ENCODE measurements at regions not wholly inside any gene's neighbourhood (a gene's known extent, or its start where the extent isn't known, plus 50 kb on each side); places are given as distances from the start of the nearest gene placed in this dataset.
"Not testable (repeated sequence)": the region's sequence is repeated elsewhere in the genome, so short reads cannot be mapped to it uniquely, and the experiment has no call there.

DNA sequence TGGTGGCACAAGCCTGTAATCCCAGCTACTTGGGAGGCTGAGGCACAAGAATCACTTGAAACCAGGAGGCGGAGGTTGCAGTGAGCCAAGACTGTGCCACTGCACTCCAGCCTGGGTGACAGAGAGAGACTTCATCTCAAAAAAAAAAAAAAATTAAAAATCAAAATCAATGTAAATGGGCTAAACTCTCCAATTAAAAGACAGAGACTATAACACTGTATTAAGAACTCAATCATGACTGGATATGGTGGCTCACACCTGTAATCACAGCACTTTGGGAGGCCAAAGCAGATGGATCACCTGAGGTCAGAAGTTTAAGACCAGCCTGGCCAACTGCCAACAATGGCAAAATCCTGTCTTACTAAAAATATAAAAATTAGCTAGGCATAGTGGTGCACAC lies 68.4 kb upstream of the HMGXB4 start:
- not testable (repeated sequence) for TF ChIP-seq EZH2 (IDR thresholded peaks at IDR 0.05; ENCODE audit: borderline replicate concordance, low read depth, low read length, severe bottlenecking); CTCF (IDR thresholded peaks at IDR 0.05; ENCODE audit: extremely low read depth in 1 of 2, insufficient read depth in 1 of 2, low read depth in 1 of 2, low read length in 2 of 2); POLR2A (IDR thresholded peaks at IDR 0.05; ENCODE audit: low read depth, low read length); JUN (IDR thresholded peaks at IDR 0.05; ENCODE audit: borderline replicate concordance, insufficient read depth, insufficient read length, low read depth); POLR2AphosphoS5 (IDR thresholded peaks at IDR 0.05; ENCODE audit: insufficient read depth, low read depth, low read length); MYC (IDR thresholded peaks at IDR 0.05; ENCODE audit: low read depth, low read length); FOS (IDR thresholded peaks at IDR 0.05; ENCODE audit: borderline replicate concordance, insufficient read depth, low read length); GATA2 (IDR thresholded peaks at IDR 0.05; ENCODE audit: insufficient read depth, insufficient read length, low read depth, low read length)
- TF ChIP-seq, protein P1, sequence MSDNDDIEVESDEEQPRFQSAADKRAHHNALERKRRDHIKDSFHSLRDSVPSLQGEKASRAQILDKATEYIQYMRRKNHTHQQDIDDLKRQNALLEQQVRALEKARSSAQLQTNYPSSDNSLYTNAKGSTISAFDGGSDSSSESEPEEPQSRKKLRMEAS (IDR thresholded peaks at IDR 0.05; ENCODE audit: insufficient read depth, insufficient read length): not testable (repeated sequence)
